ENCODE measurements at regions not wholly inside any gene's neighbourhood (a gene's known extent, or its start where the extent isn't known, plus 50 kb on each side); places are given as distances from the start of the nearest gene placed in this dataset.
"Not testable (repeated sequence)": the region's sequence is repeated elsewhere in the genome, so short reads cannot be mapped to it uniquely, and the experiment has no call there.

GRCh38 chr5:54883374-54884194 lies 101.8 kb downstream of the ESM1 start:
- DNase-seq, result no peak

GRCh38 chr5:54882841-54883240 lies 102.6 kb downstream of the ESM1 start:
- no peak for DNase-seq

- no peak for DNase-seq
Observed at GRCh38 chr5:54882101-54882500, 103.3 kb downstream of the ESM1 start.

GRCh38 chr5:54881286-54882005 lies 103.9 kb downstream of the ESM1 start:
- DNase-seq, result peak; percentile 19

GRCh38 chr5:54876976-54877375 lies 108.4 kb downstream of the ESM1 start:
- no peak for DNase-seq

GRCh38 chr5:54876556-54876955 lies 108.8 kb downstream of the ESM1 start:
- DNase-seq, result no peak

GRCh38 chr5:54874337-54875021 lies 110.9 kb downstream of the ESM1 start:
- DNase-seq, result no peak

GRCh38 chr5:54873691-54874090 lies 111.7 kb downstream of the ESM1 start:
- no peak for DNase-seq

GRCh38 chr5:54872810-54873209 lies 112.6 kb downstream of the ESM1 start:
- no peak for DNase-seq

GRCh38 chr5:54870271-54870670 lies 115.1 kb downstream of the ESM1 start:
- no peak for DNase-seq

- DNase-seq, result no peak
Observed at GRCh38 chr5:54869691-54870090, 115.7 kb downstream of the ESM1 start.

- DNase-seq, result no peak
Observed at GRCh38 chr5:54868511-54869483, 116.6 kb downstream of the ESM1 start.

GRCh38 chr5:54867310-54867944 lies 118.0 kb downstream of the ESM1 start:
- peak; percentile 70 for DNase-seq

GRCh38 chr5:54864911-54865515 lies 120.4 kb downstream of the ESM1 start:
- not testable (repeated sequence) for DNase-seq

GRCh38 chr5:54862036-54862435 lies 123.4 kb downstream of the ESM1 start:
- no peak for DNase-seq

GRCh38 chr5:54861212-54861894 lies 124.0 kb downstream of the ESM1 start:
- DNase-seq, result no peak

- no peak for DNase-seq
Observed at GRCh38 chr5:54860321-54860720, 125.1 kb downstream of the ESM1 start.

- no peak for DNase-seq
Observed at GRCh38 chr5:54859316-54859715, 126.1 kb downstream of the ESM1 start.

GRCh38 chr5:54854883-54855581 lies 130.4 kb downstream of the ESM1 start:
- DNase-seq, result no peak

- DNase-seq, result no peak
Observed at GRCh38 chr5:54852007-54852406, 133.4 kb downstream of the ESM1 start.
